ENCODE measurements at regions not wholly inside any gene's neighbourhood (a gene's known extent, or its start where the extent isn't known, plus 50 kb on each side); places are given as distances from the start of the nearest gene placed in this dataset.

DNA sequence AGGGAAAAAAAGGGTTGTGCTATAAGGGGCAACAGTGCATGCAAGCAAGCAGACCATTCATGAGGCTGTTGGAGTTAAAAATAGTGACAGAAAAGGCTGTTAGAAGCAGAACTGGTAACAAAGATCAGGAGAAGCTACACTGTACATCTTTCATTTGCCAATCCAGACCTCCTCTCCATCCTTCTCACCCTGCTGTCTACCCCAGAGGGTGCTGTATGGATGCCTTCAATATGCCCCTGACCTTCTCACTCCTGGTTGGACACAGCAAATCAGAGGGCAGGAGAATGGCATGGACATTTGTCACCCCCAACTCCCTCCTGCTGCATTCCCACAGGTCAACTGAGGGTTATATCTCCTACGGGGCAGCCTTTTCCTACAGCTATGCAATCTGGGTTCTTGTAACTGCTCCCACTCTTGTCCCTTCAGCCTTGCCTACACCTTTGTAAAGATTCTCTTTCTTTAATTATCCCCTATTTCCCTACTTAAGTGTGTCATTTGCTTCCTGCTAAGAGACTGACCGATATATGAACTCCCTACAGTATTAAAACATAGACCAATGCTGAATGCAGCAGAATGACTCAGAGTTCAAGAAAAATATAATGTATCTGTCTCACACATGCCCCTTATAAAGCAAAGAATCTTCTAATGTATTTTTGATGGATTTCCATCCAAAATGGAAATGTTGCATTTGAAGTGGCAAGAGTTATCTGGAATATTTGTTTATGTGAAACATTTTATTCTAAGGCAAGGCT, 169.2 kb upstream of the NCKAP5 start:
- H3K27me3 ChIP-seq = no peaks in the 10 kb centered on the region
- TF ChIP-seq, protein P1, sequence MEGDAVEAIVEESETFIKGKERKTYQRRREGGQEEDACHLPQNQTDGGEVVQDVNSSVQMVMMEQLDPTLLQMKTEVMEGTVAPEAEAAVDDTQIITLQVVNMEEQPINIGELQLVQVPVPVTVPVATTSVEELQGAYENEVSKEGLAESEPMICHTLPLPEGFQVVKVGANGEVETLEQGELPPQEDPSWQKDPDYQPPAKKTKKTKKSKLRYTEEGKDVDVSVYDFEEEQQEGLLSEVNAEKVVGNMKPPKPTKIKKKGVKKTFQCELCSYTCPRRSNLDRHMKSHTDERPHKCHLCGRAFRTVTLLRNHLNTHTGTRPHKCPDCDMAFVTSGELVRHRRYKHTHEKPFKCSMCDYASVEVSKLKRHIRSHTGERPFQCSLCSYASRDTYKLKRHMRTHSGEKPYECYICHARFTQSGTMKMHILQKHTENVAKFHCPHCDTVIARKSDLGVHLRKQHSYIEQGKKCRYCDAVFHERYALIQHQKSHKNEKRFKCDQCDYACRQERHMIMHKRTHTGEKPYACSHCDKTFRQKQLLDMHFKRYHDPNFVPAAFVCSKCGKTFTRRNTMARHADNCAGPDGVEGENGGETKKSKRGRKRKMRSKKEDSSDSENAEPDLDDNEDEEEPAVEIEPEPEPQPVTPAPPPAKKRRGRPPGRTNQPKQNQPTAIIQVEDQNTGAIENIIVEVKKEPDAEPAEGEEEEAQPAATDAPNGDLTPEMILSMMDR (IDR thresholded peaks at IDR 0.05) = no peak
- no peak for TF ChIP-seq POLR2AphosphoS5 (IDR thresholded peaks at IDR 0.05)
- TF ChIP-seq POLR2A (IDR thresholded peaks at IDR 0.05) = no peak
- no peak overlapping the region for H3K4me3 ChIP-seq
- intact Hi-C loops (cut with DNase I; ENCODE audit: low total_unique reads) = no loop called here
- H3K9me3 ChIP-seq = no peaks in the 10 kb centered on the region
- H3K36me3 ChIP-seq = no peaks in the 10 kb centered on the region
- no peak for DNase-seq (ENCODE audit: low spot score in 2 of 2)
- no peaks in the 10 kb centered on the region for H3K4me1 ChIP-seq
- no peak overlapping the region for H3K27ac ChIP-seq

DNA sequence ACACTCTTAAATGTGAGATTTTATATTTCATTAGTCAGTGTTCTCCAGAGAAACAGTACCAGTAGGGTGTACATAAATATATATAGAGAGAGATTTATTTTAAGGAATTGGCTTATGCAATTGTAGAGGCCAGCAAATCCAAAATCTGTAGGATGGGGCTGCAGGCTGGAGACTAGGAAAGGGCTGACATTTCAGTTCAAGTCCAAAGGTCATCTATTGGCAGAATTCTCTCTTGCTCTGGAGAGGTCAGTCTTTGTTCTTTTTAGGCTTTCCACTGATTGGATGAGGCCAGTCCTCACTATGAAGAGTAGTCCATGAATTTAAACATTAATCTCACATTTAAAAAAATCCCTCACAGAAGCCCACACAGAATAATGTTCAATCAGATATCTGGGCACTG, 170.8 kb upstream of the NCKAP5 start:
- no peaks in the 10 kb centered on the region for H3K36me3 ChIP-seq
- DNase-seq (ENCODE audit: low spot score in 2 of 2) = no peak
- no peaks in the 10 kb centered on the region for H3K9me3 ChIP-seq
- intact Hi-C loops (cut with DNase I; ENCODE audit: low total_unique reads) = no loop called here
- H3K27ac ChIP-seq = no peak overlapping the region
- H3K4me1 ChIP-seq = no peaks in the 10 kb centered on the region
- H3K4me3 ChIP-seq = no peak overlapping the region
- no peaks in the 10 kb centered on the region for H3K27me3 ChIP-seq
- TF ChIP-seq POLR2A (IDR thresholded peaks at IDR 0.05) = no peak
- TF ChIP-seq, protein P1 (IDR thresholded peaks at IDR 0.05) = no peak
- no peak for TF ChIP-seq POLR2AphosphoS5 (IDR thresholded peaks at IDR 0.05)

DNA sequence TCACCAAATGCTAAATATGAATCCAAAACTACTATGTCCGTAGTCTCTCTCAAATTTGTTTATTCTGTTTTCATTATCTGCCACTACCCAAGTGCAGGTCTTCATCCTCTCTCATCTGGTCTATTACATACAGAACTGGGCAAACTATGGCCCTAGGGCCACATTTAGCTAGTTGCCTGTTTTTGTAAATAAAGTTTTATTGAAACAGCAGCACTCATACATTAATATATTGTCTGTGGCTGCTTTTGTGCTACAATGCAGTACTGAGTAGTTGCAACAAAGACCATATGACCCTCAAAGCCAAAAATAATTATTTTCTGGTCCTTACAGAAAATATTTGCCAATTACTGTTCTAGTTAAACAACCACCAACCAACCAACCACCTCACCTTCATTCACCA, 172.2 kb upstream of the NCKAP5 start:
- H3K4me3 ChIP-seq = no peak overlapping the region
- intact Hi-C loops (cut with DNase I; ENCODE audit: low total_unique reads) = no loop called here
- H3K27ac ChIP-seq = no peak overlapping the region
- no peak for TF ChIP-seq POLR2A (IDR thresholded peaks at IDR 0.05)
- TF ChIP-seq POLR2AphosphoS5 (IDR thresholded peaks at IDR 0.05) = no peak
- TF ChIP-seq, protein P1 (IDR thresholded peaks at IDR 0.05) = no peak
- H3K9me3 ChIP-seq = no peaks in the 10 kb centered on the region
- H3K4me1 ChIP-seq = no peaks in the 10 kb centered on the region
- no peak for DNase-seq (ENCODE audit: low spot score in 2 of 2)
- H3K36me3 ChIP-seq = no peaks in the 10 kb centered on the region
- H3K27me3 ChIP-seq = no peaks in the 10 kb centered on the region

DNA sequence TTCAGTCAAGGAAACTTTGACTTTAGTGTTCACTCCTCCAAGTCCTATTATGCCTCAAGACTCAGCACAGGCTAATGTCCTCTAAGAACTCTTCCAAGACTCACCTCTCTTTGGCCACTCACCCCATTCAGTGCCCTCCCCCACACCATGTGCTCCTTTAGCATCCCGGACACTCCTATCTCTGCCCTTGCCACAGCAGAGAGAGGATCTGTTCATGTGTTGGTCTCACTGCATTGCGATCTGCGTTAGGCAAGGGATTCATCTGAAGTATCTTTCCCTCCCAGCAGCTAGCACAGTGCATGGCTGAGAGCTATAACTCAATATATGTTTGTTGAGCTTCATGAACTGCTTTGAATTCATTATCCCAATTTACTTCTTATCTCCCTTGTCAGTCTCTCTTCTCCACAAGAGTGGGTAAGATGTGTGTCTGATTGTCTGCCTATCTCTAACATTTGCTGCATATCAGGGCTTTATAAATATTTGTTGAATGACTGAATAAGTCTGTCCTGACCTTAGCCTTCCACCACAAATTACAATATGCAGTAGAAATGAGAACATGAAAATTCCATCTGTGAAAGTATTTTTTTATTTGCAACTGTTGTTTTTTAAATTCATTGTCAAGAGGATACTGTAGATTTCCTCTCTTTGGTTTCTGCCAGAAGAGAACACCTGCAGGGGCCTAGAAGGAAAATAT, 179.9 kb upstream of the NCKAP5 start:
- TF ChIP-seq POLR2AphosphoS5 (IDR thresholded peaks at IDR 0.05) (no peak), POLR2A (IDR thresholded peaks at IDR 0.05) (no peak)
- TF ChIP-seq, protein P1 (IDR thresholded peaks at IDR 0.05) = no peak
- Histone ChIP-seq H3K4me1 (no peaks in the 10 kb centered on the region), H3K36me3 (no peaks in the 10 kb centered on the region), H3K9me3 (no peaks in the 10 kb centered on the region), H3K4me3 (no peak overlapping the region), H3K27ac (no peak overlapping the region), H3K27me3 (no peaks in the 10 kb centered on the region)
- intact Hi-C loops (cut with DNase I; ENCODE audit: low total_unique reads) = no loop called here
- no peak for DNase-seq (ENCODE audit: low spot score in 2 of 2)

DNA sequence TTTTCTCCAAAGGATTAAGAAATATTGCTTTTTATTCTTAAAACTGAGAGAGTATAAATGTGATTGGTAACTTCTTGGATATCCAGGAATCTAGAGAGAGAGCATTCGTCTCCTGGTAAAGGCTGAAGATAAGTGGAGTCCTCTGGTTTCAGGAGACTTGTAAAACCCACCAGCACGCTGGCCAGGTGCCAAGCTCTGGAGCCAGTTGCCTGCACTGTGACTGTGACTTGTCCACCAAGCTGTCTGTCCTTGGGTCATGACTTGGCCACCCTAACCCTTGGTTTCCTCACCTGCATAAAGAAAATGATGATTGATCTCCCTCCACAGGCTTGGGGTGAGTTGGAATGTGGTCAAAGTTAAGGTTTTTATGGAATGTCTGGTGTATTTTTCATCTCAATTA, 185.4 kb upstream of the NCKAP5 start:
- H3K27me3 ChIP-seq = no peaks in the 10 kb centered on the region
- intact Hi-C loops (cut with DNase I; ENCODE audit: low total_unique reads) = no loop called here
- TF ChIP-seq, protein P1 (IDR thresholded peaks at IDR 0.05) = no peak
- no peak for TF ChIP-seq POLR2AphosphoS5 (IDR thresholded peaks at IDR 0.05)
- no peak for DNase-seq (ENCODE audit: low spot score in 2 of 2)
- H3K4me1 ChIP-seq = no peaks in the 10 kb centered on the region
- H3K4me3 ChIP-seq = no peak overlapping the region
- H3K36me3 ChIP-seq = no peaks in the 10 kb centered on the region
- no peaks in the 10 kb centered on the region for H3K9me3 ChIP-seq
- no peak overlapping the region for H3K27ac ChIP-seq
